CD8-positive, alpha-beta memory T cell (primary cell): ENCODE measurements at regions not wholly inside any gene's neighbourhood (a gene's known extent, or its start where the extent isn't known, plus 50 kb on each side); places are given as distances from the start of the nearest gene placed in this dataset.

ENCODE experiments used
- CTCF ChIA-PET: fragments of 350-600 bp; sonication (Branson Sonifier 250); formaldehyde crosslinking; loops from one replicate; lab custom pipeline; 2021; ENCODE audit warnings: antibody characterized with exemption; lab: Charles Lee
- POLR2A ChIA-PET: fragments of 350-600 bp; sonication (Branson Sonifier 250); formaldehyde crosslinking; loops from one replicate; lab custom pipeline; 2021; ENCODE audit warnings: antibody characterized with exemption; lab: Charles Lee
- DNase-seq, 5 donors: peaks; one replicate each; pipeline versions ENCODE4 v3.0.0 to v3.0.0-alpha.2; 2020 to 2022; ENCODE audit warnings: mixed read lengths in 1 of 5
- H3K27ac ChIP-seq: one replicate; pipeline ENCODE4 v1.7.0; 2013; ENCODE audit warnings: low read depth, mild to moderate bottlenecking, low read length, moderate library complexity
- H3K27me3 ChIP-seq: 2 replicates; pipeline ENCODE4 v1.7.0; 2013; ENCODE audit warnings: low read length, mild to moderate bottlenecking; ENCODE audit not compliant: insufficient read depth, poor library complexity, severe bottlenecking
- H3K36me3 ChIP-seq: 2 replicates; pipeline ENCODE4 v1.7.0; 2013; ENCODE audit warnings: mild to moderate bottlenecking, low read length, moderate library complexity; ENCODE audit not compliant: insufficient read depth
- H3K4me1 ChIP-seq: 2 replicates; pipeline ENCODE4 v1.7.0; 2013; ENCODE audit warnings: mild to moderate bottlenecking, low read length, moderate library complexity; ENCODE audit not compliant: insufficient read depth
- H3K4me3 ChIP-seq: 2 replicates; pipeline ENCODE4 v1.7.0; 2013; ENCODE audit warnings: mild to moderate bottlenecking, low read length
- H3K9me3 ChIP-seq: 2 replicates; pipeline ENCODE4 v1.7.0; 2013; ENCODE audit warnings: mild to moderate bottlenecking, low read length
- H3K27ac Mint-ChIP-seq, 8 donors: one replicate each; pipeline ENCODE4 v1.8.0; 2020 to 2021; ENCODE audit warnings: mixed read lengths in 8 of 8, mild to moderate bottlenecking in 6 of 8, inconsistent platforms in 3 of 8, moderate library complexity in 3 of 8
- H3K27me3 Mint-ChIP-seq, 2 donors: one replicate each; pipeline ENCODE4 v1.8.0; 2020 to 2021; ENCODE audit warnings: mixed read lengths in 2 of 2, mild to moderate bottlenecking in 1 of 2, moderate library complexity in 1 of 2
- H3K36me3 Mint-ChIP-seq, 3 donors: one replicate each; pipeline ENCODE4 v1.8.0; 2020 to 2021; ENCODE audit warnings: mixed read lengths in 3 of 3, inconsistent platforms in 1 of 3, mild to moderate bottlenecking in 1 of 3
- H3K4me1 Mint-ChIP-seq, 3 donors: one replicate each; pipeline ENCODE4 v1.8.0; 2020 to 2021; ENCODE audit warnings: mixed read lengths in 3 of 3, inconsistent platforms in 1 of 3, mild to moderate bottlenecking in 1 of 3
- H3K4me3 Mint-ChIP-seq, 7 donors: one replicate each; pipeline ENCODE4 v1.8.0; 2020 to 2021; ENCODE audit warnings: mixed read lengths in 7 of 7, mild to moderate bottlenecking in 6 of 7, moderate library complexity in 4 of 7, inconsistent platforms in 2 of 7
- H3K9me3 Mint-ChIP-seq, 5 donors: one replicate each; pipeline ENCODE4 v1.8.0; 2020 to 2022; ENCODE audit warnings: mixed read lengths in 5 of 5, mild to moderate bottlenecking in 3 of 5, moderate library complexity in 2 of 5, inconsistent platforms in 1 of 5

GRCh38 chr12:5222729-5223128, 179.1 kb downstream of the KCNA5 start:
- no peak for DNase-seq
- POLR2A ChIA-PET: no interaction called here
- CTCF ChIA-PET: no interaction called here
- no peak overlapping the region for H3K4me3 ChIP-seq
- H3K27ac ChIP-seq: no peak overlapping the region
- H3K36me3 ChIP-seq: no peaks in the 10 kb centered on the region
- Mint-ChIP-seq H3K9me3 (peaks cover 0 to 2% (median 0%) of the 10 kb centered on the region in 5 donors), H3K36me3 (no peaks in the 10 kb centered on the region), H3K4me1 (peaks cover 0 to 11% (median 0%) of the 10 kb centered on the region in 3 donors), H3K27ac (no peak overlapping the region), H3K27me3 (peaks cover 3 to 6% of the 10 kb centered on the region in 2 donors), H3K4me3 (no peak overlapping the region)
- no peaks in the 10 kb centered on the region for H3K4me1 ChIP-seq
- H3K27me3 ChIP-seq: no peaks in the 10 kb centered on the region
- H3K9me3 ChIP-seq: no peaks in the 10 kb centered on the region

GRCh38 chr12:5223881-5224280, 180.2 kb downstream of the KCNA5 start:
- H3K9me3 ChIP-seq: no peaks in the 10 kb centered on the region
- no peak overlapping the region for H3K27ac ChIP-seq
- H3K4me1 ChIP-seq: no peaks in the 10 kb centered on the region
- H3K27me3 ChIP-seq: no peaks in the 10 kb centered on the region
- no peak for DNase-seq
- Mint-ChIP-seq H3K27ac (no peak overlapping the region), H3K36me3 (no peaks in the 10 kb centered on the region), H3K4me3 (no peak overlapping the region), H3K9me3 (peaks cover 0 to 2% (median 0%) of the 10 kb centered on the region in 5 donors), H3K27me3 (peaks cover 3 to 4% of the 10 kb centered on the region in 2 donors), H3K4me1 (peaks cover 0 to 11% (median 0%) of the 10 kb centered on the region in 3 donors)
- no peaks in the 10 kb centered on the region for H3K36me3 ChIP-seq
- H3K4me3 ChIP-seq: no peak overlapping the region
- ChIA-PET CTCF (no interaction called here), POLR2A (no interaction called here)

- Mint-ChIP-seq H3K27me3 (peaks cover 3 to 7% of the 10 kb centered on the region in 2 donors), H3K4me3 (no peak overlapping the region), H3K27ac (no peak overlapping the region), H3K9me3 (peaks cover 0 to 3% (median 0%) of the 10 kb centered on the region in 5 donors), H3K36me3 (no peaks in the 10 kb centered on the region), H3K4me1 (no peaks in the 10 kb centered on the region)
- DNase-seq: no peak
- ChIA-PET CTCF (no interaction called here), POLR2A (no interaction called here)
- Histone ChIP-seq H3K36me3 (no peaks in the 10 kb centered on the region), H3K4me3 (no peak overlapping the region), H3K27ac (no peak overlapping the region), H3K9me3 (no peaks in the 10 kb centered on the region), H3K4me1 (no peaks in the 10 kb centered on the region), H3K27me3 (no peaks in the 10 kb centered on the region)
Measured at GRCh38 chr12:5226581-5226980, 182.9 kb downstream of the KCNA5 start.

- Mint-ChIP-seq H3K4me3 (no peak overlapping the region), H3K36me3 (no peaks in the 10 kb centered on the region), H3K27me3 (peaks cover 6% of the 10 kb centered on the region in 2 donors), H3K9me3 (peaks cover 0 to 3% (median 0%) of the 10 kb centered on the region in 5 donors), H3K4me1 (no peaks in the 10 kb centered on the region), H3K27ac (no peak overlapping the region)
- POLR2A ChIA-PET: no interaction called here
- H3K36me3 ChIP-seq: no peaks in the 10 kb centered on the region
- H3K27me3 ChIP-seq: no peaks in the 10 kb centered on the region
- H3K4me3 ChIP-seq: no peak overlapping the region
- CTCF ChIA-PET: no interaction called here
- DNase-seq: no peak
- no peak overlapping the region for H3K27ac ChIP-seq
- no peaks in the 10 kb centered on the region for H3K9me3 ChIP-seq
- H3K4me1 ChIP-seq: no peaks in the 10 kb centered on the region
Measured at GRCh38 chr12:5227708-5228373, 184.2 kb downstream of the KCNA5 start.

- ChIA-PET CTCF (no interaction called here), POLR2A (no interaction called here)
- no peaks in the 10 kb centered on the region for H3K4me1 Mint-ChIP-seq
- H3K4me3 Mint-ChIP-seq: no peak overlapping the region
- Histone ChIP-seq H3K4me1 (no peaks in the 10 kb centered on the region), H3K36me3 (no peaks in the 10 kb centered on the region), H3K27me3 (no peaks in the 10 kb centered on the region), H3K27ac (no peak overlapping the region), H3K9me3 (no peaks in the 10 kb centered on the region), H3K4me3 (no peak overlapping the region)
- peaks cover 3 to 6% of the 10 kb centered on the region in 2 donors for H3K27me3 Mint-ChIP-seq
- no peaks in the 10 kb centered on the region for H3K36me3 Mint-ChIP-seq
- DNase-seq: no peak
- no peak overlapping the region for H3K27ac Mint-ChIP-seq
- H3K9me3 Mint-ChIP-seq: peaks cover 0 to 3% (median 0%) of the 10 kb centered on the region in 5 donors
Measured at GRCh38 chr12:5230156-5230555, 186.5 kb downstream of the KCNA5 start.

- CTCF ChIA-PET: no interaction called here
- H3K4me1 ChIP-seq: no peaks in the 10 kb centered on the region
- H3K27ac ChIP-seq: no peak overlapping the region
- H3K27me3 ChIP-seq: no peaks in the 10 kb centered on the region
- no peaks in the 10 kb centered on the region for H3K9me3 ChIP-seq
- no peaks in the 10 kb centered on the region for H3K36me3 ChIP-seq
- H3K27me3 Mint-ChIP-seq: peaks cover 3 to 6% of the 10 kb centered on the region in 2 donors
- no peak overlapping the region for H3K4me3 ChIP-seq
- no peaks in the 10 kb centered on the region for H3K36me3 Mint-ChIP-seq
- H3K4me3 Mint-ChIP-seq: no peak overlapping the region
- no peak overlapping the region for H3K27ac Mint-ChIP-seq
- H3K9me3 Mint-ChIP-seq: peaks cover 0 to 3% (median 0%) of the 10 kb centered on the region in 5 donors
- no peaks in the 10 kb centered on the region for H3K4me1 Mint-ChIP-seq
- DNase-seq: no peak
- POLR2A ChIA-PET: no interaction called here
Measured at GRCh38 chr12:5230861-5231260, 187.2 kb downstream of the KCNA5 start.

- no peak overlapping the region for H3K4me3 ChIP-seq
- Mint-ChIP-seq H3K9me3 (peaks cover 0 to 3% (median 0%) of the 10 kb centered on the region in 5 donors), H3K36me3 (no peaks in the 10 kb centered on the region), H3K4me3 (no peak overlapping the region), H3K27me3 (peaks cover 3% of the 10 kb centered on the region in 2 donors), H3K4me1 (no peaks in the 10 kb centered on the region), H3K27ac (no peak overlapping the region)
- ChIA-PET POLR2A (no interaction called here), CTCF (no interaction called here)
- no peaks in the 10 kb centered on the region for H3K4me1 ChIP-seq
- DNase-seq: no peak
- H3K36me3 ChIP-seq: no peaks in the 10 kb centered on the region
- no peaks in the 10 kb centered on the region for H3K9me3 ChIP-seq
- H3K27me3 ChIP-seq: no peaks in the 10 kb centered on the region
- H3K27ac ChIP-seq: no peak overlapping the region
Measured at GRCh38 chr12:5232291-5232690, 188.6 kb downstream of the KCNA5 start.

- ChIA-PET CTCF (no interaction called here), POLR2A (no interaction called here)
- Mint-ChIP-seq H3K4me1 (no peaks in the 10 kb centered on the region), H3K27ac (no peak overlapping the region), H3K4me3 (no peak overlapping the region), H3K27me3 (peaks cover 3 to 5% of the 10 kb centered on the region in 2 donors), H3K36me3 (no peaks in the 10 kb centered on the region), H3K9me3 (peaks cover 0 to 3% (median 0%) of the 10 kb centered on the region in 5 donors)
- Histone ChIP-seq H3K36me3 (no peaks in the 10 kb centered on the region), H3K9me3 (no peaks in the 10 kb centered on the region), H3K27ac (no peak overlapping the region), H3K27me3 (no peaks in the 10 kb centered on the region), H3K4me3 (no peak overlapping the region), H3K4me1 (no peaks in the 10 kb centered on the region)
- no peak for DNase-seq
Measured at GRCh38 chr12:5232826-5233500, 189.3 kb downstream of the KCNA5 start.
